ENCODE measurements at regions not wholly inside any gene's neighbourhood (a gene's known extent, or its start where the extent isn't known, plus 50 kb on each side); places are given as distances from the start of the nearest gene placed in this dataset.
"Not testable (repeated sequence)": the region's sequence is repeated elsewhere in the genome, so short reads cannot be mapped to it uniquely, and the experiment has no call there.

DNA sequence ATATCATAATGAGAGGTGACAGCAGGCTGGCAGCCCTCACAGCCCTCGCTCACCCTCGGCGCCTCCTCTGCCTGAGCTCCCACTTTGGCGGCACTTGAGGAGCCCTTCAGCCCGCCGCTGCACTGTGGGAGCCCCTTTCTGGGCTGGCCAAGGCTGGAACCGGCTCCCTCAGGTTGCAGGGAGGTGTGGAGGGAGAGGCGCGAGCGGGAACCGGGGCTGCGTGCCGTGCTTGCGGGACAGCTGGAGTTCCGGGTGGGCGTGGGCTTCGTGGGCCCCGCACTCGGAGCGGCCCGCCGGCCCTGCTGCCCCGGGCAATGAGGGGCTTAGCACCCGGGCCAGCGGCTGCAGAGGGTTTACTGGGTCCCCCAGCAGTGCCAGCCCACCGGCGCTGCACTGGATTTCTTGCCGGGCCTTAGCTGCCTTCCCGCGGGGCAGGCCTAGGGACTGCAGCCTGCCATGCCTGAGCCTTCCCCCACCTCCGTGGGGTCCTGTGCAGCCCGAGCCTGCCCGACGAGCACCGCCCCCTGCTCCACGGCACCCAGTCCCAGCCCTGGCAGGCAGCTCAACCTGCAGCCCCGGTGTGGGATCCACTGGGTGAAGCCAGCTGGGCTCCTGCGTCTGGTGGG is 147.7 kb downstream of the TLR4 start:
- DNase-seq (ENCODE audit: extremely low spot score, insufficient read length, low read depth); FAIRE-seq: not testable (repeated sequence)

DNA sequence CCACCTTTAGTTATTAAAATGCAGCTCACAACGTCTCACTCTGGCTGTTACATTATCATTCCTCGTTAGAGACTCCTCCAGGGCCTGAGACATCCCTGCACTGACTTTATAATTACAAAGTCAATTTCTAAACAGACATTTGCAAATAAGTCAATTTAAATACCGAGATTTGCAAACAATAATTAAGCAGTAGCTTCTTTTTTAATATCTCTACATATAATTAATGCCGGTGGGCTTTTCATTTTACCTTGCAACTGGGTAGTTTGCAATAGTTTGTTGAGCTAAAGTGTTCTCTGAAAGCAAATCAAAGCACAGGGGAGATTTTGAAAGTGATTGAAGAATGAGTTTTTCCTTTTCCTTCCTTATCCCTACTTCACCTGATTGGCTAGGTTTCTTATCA is 154.4 kb downstream of the TLR4 start:
- no peak for FAIRE-seq
- no peak for DNase-seq (ENCODE audit: extremely low spot score, insufficient read length, low read depth)

DNA sequence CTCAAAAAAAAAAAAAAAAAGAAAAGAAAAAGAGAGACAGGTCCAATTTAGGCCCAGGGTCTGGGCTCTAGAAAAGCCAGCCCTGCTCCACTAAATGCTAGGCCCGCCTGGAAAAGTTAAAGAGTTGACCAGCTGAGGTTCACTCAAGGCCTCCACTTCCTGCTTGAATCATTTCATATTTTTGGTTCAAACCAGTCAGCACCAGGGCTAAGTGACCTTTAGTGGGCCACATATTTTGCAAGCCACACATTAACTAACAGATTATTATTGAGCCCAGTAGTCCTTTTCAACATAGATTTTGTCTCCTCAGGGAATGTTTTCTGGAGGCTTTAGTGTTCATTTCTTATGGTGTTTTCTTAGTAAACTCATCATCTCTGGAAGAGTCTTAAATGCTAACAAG is 156.6 kb downstream of the TLR4 start:
- DNase-seq (ENCODE audit: extremely low spot score, insufficient read length, low read depth) = no peak
- no peak for FAIRE-seq

DNA sequence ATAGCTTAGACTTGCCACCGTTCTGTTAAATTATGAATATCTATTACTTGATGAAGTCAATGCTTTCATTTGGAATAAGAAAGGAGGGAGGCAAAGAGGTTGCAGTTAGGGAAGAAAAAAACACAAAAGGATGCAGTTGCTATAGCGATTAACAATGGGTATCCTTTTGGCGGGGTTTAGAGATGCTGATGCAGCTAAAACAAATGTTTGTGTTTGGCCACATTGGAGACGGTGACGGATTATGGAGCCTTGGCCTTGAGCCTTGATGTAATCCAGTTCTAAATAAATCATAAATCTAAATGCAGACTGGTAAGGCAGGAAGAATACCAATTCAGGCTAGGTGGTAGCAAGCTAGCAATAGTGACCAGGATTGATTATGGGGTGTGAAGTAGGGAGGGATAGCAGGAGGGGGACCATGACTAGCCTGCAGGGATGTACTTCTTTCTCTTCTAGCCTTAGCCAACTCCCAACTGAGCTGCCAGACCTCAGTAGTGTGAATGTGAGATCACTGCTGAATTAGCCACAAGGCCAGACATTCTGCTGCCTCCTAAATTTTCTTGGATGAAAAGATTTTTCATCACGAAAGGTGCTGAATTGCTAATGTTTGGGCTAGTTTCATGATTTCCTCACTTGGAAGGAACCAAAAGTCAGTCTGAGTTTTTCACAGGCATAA is 160.3 kb downstream of the TLR4 start:
- no peak for FAIRE-seq

DNA sequence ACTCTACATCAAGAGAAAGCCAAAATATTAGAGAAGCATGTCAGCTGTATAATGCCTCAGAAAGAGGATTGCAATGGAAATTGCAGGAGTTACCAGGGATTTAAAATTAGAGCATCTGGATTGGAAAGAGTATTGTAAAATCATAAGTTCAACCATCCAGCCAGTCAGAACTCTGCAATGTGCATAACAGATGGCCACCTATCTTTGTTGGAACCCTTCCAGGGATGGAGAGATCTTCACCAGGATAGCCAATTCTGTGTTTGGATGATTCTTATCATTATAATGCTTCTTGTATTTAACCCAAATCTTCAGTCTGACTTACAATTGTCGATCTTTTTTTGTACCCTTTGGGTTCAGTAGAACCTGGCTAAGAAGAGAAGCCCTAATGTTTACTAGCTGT is 164.4 kb downstream of the TLR4 start:
- FAIRE-seq (no peak), DNase-seq (ENCODE audit: extremely low spot score, insufficient read length, low read depth) (no peak)

More for the DNA sequence above, 160.3 kb downstream of the TLR4 start:
- no peak for DNase-seq (ENCODE audit: extremely low spot score, insufficient read length, low read depth)

DNA sequence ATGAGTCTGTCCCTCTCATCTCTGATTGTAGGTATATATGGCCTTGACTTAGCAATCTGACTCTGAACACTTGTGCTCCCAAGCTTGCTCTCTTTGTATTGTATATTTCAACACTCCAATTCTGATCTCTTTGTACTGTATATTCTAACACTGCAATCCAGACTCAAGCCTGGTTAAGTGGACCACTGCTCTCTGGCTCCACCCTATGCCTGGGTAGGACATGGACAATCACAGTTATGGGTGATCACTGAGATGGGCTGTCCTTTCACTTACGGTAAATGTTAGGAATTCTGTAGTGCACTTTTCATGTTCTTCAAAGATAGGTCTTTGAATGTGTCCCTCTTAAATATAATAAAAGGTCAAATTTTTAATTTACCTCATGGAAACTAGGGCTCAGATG is 165.1 kb downstream of the TLR4 start:
- DNase-seq (ENCODE audit: extremely low spot score, insufficient read length, low read depth) = no peak
- no peak for FAIRE-seq

DNA sequence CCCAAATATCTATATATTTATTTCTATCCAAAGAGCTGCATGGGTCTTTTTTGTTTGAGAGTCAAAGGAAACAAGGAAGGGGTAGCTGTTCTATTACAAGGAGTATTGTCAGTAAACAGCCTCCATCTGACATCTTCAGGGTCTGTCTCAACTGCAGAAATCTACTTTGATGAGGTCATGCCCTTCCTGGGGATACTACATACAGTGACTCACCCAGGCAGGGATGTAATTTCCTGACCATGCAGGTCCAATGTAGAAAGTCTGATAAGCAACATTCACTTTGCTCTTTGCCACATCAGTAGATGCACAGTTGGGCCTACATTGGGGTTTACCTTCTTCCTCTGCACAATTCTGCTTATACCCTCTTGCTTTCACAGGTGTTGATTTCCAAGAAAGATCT is 165.5 kb downstream of the TLR4 start:
- no peak for DNase-seq (ENCODE audit: extremely low spot score, insufficient read length, low read depth)
- FAIRE-seq = no peak

DNA sequence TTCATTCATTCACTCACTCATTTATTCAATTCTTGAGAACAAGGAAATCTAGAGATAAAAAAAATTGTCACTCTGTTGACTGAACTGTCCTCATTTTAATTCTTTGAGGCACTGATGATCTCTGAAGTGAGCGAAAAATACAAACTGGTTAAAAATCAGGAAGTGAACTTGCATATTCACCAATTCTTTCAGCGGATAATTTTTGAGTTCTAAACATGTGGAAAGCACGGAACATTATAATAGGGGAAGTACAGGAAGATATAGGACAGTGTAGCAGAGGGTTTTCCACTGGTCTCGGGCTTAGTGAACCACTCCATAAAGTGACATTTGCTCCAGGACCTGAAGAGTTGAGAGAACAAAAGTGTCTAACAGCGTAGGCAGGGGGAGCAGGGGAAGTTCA is 169.5 kb downstream of the TLR4 start:
- FAIRE-seq (no peak), DNase-seq (ENCODE audit: extremely low spot score, insufficient read length, low read depth) (no peak)

DNA sequence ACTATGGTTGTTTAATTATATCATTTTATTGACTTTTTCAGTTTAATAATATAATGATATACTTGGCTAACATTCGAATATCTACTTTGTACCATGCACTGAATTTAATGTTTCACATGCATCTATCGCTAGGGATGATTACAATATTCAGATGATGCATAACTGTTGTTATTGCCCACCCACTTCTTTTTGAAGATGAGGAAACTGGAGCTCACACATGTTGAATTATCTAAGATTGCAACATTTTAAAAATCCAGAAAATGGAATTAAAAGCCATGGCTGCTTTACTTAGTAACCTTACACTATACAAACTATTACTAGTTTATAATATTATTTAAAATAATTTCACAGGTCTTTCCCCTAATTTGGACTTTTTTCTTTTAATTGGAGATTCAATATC is 171.7 kb downstream of the TLR4 start:
- no peak for FAIRE-seq
- no peak for DNase-seq (ENCODE audit: extremely low spot score, insufficient read length, low read depth)

DNA sequence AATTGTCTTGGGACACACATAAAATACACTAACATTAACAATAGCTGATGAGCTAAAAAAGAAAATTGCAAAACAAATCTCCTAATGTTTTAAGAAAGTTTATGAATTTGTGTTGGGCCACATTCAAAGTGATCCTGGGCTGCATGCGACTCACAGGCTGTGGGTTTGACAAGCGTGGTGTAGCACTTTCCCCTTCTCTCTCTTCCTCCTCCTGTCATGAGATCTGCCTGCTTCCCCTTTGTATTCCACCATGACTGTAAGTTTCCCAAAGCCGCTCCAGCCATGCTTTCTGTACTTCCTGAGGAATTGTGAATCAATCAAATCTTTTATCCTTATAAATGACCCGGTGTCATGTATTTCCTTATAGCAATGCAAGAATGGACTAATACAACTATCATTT is 178.0 kb downstream of the TLR4 start:
- FAIRE-seq (no peak), DNase-seq (ENCODE audit: extremely low spot score, insufficient read length, low read depth) (no peak)

DNA sequence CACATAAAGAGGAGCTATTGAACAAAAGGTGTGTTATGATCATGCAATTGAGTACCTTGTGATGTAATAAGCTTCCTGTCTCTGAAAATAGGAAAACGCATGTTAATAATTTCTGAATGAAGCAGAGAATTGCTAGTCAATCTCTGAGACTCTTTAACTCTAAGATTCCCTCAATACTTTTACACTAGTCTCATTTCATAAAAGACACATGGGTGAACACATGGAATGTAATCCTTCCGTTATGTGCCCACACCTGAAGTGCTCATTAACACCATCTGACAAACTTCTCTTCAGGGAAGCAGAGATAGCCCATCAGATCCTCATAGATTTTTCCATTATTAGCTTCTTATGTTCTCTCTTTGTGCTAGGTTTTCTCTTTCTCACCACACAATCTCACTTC is 182.4 kb downstream of the TLR4 start:
- no peak for FAIRE-seq
- DNase-seq (ENCODE audit: extremely low spot score, insufficient read length, low read depth) = no peak

DNA sequence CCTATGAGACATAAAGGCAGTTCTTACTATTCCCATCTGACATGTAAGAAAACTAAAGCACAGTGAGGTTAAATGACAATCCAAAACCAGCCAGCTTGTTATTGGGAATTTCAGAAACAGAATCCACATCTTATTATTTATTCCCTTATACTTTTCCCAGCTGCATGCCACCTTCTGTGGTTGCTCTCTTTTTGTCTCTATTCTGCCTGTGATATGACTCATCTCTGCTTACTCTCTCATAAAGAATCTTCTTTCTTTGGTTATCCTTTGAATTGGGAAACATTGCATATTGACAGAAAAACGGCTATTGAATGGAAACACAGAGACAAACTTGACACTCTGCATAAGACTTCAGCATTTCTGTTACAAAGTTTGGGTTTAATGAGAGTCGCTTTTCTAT is 183.2 kb downstream of the TLR4 start:
- no peak for DNase-seq (ENCODE audit: extremely low spot score, insufficient read length, low read depth)
- no peak for FAIRE-seq

DNA sequence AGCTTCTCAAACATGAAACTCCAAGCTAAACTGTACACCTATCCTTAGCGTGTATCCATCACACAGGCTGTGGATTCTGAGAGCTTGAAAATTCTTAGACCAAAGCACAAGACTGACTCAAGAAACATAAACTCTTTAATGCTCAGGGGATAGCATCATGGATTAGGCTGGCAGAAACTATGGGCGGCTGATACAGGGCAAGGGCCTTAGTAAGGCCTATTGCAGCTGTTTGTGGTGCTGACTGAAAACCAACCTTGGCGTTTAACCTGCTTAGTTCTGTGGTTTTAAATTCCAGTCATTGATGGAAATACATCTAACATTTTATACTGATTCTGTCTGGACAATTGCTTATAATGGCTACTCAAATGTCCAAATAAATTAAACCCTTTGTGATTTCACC is 183.7 kb downstream of the TLR4 start:
- FAIRE-seq = no peak
- no peak for DNase-seq (ENCODE audit: extremely low spot score, insufficient read length, low read depth)

DNA sequence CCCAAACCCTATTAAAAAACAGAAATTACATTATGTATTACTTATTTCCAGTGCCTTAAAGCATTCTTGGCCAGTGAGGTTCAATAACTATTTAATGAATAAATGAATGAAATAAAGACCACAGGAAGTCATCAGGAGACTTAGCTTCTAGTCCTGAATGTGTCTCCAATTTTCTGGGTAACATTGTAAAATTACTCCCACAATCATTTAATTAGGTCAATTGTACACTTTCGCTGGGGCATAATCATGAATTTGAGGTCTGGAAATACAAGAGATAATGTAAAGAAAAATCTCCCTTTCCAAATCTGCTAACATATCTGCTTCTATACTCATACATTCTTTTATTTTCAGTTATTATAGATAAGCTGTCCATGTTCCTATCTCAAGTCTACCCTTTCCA is 199.2 kb downstream of the TLR4 start:
- no peak for FAIRE-seq
- no peak for DNase-seq (ENCODE audit: extremely low spot score, insufficient read length, low read depth)

DNA sequence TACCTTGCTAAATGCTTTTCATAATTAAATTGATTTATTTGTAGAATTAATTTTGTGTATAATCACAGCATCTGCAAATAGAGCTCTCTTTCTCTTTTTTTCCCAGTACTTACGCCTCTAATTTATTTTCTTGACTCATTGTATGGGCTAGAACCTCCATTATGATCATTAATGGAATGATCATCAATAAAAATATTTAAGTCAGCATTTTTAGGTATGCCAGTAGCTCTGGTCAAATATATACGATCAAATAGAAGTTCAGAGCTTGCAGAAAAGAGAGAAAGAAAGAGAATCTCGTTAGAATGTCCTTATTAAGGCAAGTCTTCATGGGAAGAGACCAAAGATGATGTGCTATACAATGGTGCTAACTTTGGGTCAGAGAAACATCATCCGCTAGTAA is 202.6 kb downstream of the TLR4 start:
- DNase-seq (ENCODE audit: extremely low spot score, insufficient read length, low read depth) (no peak), FAIRE-seq (no peak)

DNA sequence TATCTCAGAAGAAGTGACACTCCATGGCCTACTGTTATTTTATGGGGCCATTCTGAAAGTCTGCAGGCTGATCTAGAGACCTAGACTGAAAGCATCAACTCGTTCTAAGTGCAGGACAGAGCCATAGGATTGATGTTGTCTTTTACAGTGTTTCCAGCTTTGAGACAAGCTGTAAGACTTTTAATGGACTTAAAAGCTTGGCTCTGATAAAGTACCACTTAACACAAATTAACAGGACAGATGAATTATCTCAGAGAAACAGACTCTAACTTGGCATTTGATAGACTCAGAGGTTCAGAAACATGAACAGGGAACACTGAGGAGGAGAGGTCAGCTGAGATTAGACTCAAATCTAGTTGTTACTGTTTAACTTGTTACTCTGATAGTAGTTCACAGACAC is 203.2 kb downstream of the TLR4 start:
- DNase-seq (ENCODE audit: extremely low spot score, insufficient read length, low read depth) = no peak
- no peak for FAIRE-seq

DNA sequence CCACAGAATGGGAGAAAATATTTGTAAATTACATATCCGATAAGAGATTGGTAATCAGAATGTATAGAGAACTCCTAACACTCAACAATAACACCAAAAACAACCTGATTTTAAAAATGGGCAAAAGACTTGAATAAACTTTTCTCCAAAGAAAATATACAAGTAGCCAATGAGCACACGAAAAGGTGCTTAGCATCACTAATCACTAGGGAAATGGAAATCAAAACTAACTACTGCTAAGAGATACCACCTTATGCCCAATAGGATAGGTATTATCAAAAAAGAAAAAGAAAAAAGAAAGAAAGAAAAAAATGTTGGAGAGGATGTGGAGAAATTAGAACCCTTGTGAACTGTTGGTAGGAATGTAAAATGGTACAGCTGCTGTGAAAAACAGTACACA is 212.1 kb downstream of the TLR4 start:
- FAIRE-seq = no peak
- DNase-seq (ENCODE audit: extremely low spot score, insufficient read length, low read depth) = no peak

DNA sequence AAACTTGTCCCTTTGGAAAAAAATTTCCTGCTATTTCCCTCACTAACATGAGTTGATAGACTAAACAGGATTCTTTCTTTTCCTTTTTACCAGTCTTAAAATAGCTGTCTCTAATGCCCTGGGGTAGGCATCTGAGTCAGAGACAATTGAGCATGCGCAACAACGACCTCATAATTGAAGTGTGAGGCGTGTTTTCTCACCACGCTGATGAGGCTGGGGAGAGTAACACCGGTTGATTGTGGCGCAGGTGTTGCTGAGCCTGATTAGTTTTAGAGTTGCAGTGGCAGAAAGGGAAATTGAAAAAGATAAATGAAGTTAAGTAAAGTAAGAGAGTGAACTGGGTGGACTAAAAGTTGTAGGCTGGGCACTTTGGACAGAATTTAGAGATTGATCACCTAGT is 213.7 kb downstream of the TLR4 start:
- DNase-seq (ENCODE audit: extremely low spot score, insufficient read length, low read depth) (no peak), FAIRE-seq (no peak)

DNA sequence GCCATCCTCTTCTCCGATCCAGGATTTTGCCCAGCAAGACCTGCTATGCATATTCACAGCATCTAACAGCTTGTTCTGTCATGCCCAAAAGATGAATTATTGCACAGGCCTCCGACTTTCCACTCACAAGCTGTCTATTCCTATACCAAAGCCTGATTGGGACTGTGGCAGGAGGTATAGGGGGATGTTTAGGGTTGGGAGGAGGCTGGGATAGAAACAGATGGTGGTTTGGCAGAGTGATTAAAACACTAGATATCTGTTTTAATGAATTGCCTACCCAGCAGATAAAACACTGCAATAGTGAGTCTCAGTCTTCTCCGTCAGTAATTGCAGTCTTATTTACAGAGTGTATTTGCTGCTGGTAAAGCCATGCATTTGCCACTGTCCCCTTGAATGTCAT is 215.3 kb downstream of the TLR4 start:
- no peak for DNase-seq (ENCODE audit: extremely low spot score, insufficient read length, low read depth)
- FAIRE-seq = no peak

DNA sequence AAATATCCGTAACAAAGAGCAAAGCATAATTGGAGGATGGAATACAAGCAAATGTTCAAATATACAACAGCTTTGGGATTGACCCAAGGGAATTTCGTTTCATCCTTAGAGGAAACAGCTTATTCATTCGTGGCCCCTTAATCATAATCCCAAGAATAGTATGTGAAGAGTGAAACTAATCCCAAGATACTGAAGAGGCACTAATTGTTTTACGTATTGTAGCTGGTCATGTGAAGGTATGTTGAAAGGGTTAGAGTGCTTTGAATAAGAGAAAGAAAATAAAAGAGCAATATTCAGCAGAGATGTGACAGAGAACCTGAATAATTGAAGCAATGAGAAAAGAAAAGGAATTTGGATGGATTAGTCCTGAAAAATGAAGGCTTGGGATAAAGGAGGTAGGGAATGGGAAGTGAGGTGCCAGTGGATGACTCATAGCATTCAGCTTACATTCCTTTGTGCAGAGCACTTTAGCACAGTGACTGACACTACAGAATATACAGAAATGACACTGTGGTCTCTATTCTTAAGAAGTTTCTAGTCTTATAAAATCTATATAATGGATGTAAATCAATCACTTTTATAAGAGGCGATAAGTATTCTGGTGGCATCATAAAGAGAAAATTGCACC is 221.9 kb downstream of the TLR4 start:
- FAIRE-seq (no peak), DNase-seq (ENCODE audit: extremely low spot score, insufficient read length, low read depth) (no peak)

DNA sequence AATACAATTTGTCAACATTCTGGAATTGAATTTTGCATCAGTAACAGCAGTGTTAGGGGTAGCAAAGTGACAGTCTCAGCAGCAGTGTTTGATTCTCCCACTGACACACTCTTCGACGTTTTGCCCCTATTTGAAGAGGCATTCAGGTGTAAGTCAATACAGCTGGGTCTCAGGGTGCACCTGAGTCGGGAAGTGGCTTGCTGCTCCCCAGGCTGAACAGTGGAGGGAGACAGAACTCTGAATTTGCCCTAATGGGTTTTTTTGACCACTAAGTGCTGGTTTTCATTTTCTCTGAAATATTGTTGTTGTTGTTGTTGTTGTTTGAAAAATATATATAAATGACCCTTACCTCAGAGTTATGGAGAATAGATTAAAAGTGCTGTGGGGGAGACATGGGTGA is 223.2 kb downstream of the TLR4 start:
- FAIRE-seq (no peak), DNase-seq (ENCODE audit: extremely low spot score, insufficient read length, low read depth) (no peak)

DNA sequence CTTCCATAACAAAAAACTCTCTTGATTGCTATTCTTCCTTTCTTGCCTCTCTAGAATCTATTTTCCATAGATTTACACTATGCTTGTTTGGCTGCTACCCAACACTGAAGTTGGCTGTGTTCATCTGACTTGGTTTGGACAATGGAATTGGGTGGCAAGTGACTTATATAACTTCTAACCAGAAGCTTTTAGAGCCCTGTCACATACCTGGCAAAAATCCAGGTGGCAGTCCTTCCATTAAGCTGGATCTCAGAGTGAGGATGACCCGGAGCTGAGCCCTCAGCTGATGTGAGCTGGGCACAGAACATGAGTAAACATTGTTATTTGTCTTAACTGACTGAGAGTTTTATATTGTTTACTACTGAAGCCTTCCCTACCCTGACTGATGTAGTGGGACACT is 225.7 kb downstream of the TLR4 start:
- no peak for FAIRE-seq

More for the DNA sequence above, 225.7 kb downstream of the TLR4 start:
- DNase-seq (ENCODE audit: extremely low spot score, insufficient read length, low read depth) = no peak
